CD4-positive, alpha-beta T cell (primary cell): ENCODE measurements at regions not wholly inside any gene's neighbourhood (a gene's known extent, or its start where the extent isn't known, plus 50 kb on each side); places are given as distances from the start of the nearest gene placed in this dataset.

Source experiments
- ATAC-seq: fragments of 200-7000 bp; cut with Tn5 transposase; one replicate; pipeline ENCODE4 v1.10.0; 2022; ENCODE audit warnings: mild to moderate bottlenecking; ENCODE audit not compliant: poor library complexity
- CTCF ChIA-PET: fragments of 350-600 bp; sonication (Branson Sonifier 250); formaldehyde crosslinking; loops from one replicate; lab custom pipeline; 2021; ENCODE audit warnings: antibody characterized with exemption, inconsistent platforms; lab: Charles Lee
- POLR2A ChIA-PET: fragments of 350-600 bp; sonication (Branson Sonifier 250); formaldehyde crosslinking; loops from one replicate; lab custom pipeline; 2021; ENCODE audit warnings: antibody characterized with exemption, inconsistent platforms; lab: Charles Lee
- DNase-seq, 14 experiments: peaks; one replicate each; pipeline ENCODE4 v3.0.0-alpha.2; 2013 to 2020; ENCODE audit warnings: mixed read lengths in 2 of 14
- H3K27ac ChIP-seq, 2 donors: one replicate each; pipeline versions ENCODE4 v1.5.1 to v1.7.0; 2013; ENCODE audit warnings: low read length in 2 of 2, low read depth in 1 of 2, mild to moderate bottlenecking in 1 of 2
- H3K27me3 ChIP-seq, 2 experiments: 1 replicate in 1 of 2; 2 replicates in 1 of 2; pipeline versions ENCODE4 v1.6.1 to v1.7.0; 2013; ENCODE audit warnings: low read length in 2 of 2, control low read depth in 1 of 2, mild to moderate bottlenecking in 1 of 2, moderate library complexity in 1 of 2; ENCODE audit not compliant: insufficient read depth in 2 of 2, control insufficient read depth in 1 of 2
- H3K36me3 ChIP-seq: one replicate; pipeline ENCODE4 v1.6.1; 2013; ENCODE audit warnings: low read length, control low read depth; ENCODE audit not compliant: insufficient read depth
- H3K4me1 ChIP-seq: one replicate; pipeline ENCODE4 v1.6.1; 2013; ENCODE audit warnings: low read length, control low read depth; ENCODE audit not compliant: insufficient read depth
- H3K4me3 ChIP-seq: one replicate; pipeline ENCODE4 v1.5.1; 2013; ENCODE audit warnings: mild to moderate bottlenecking, low read length, moderate library complexity
- H3K9me3 ChIP-seq, 2 experiments: 1 replicate in 1 of 2; 2 replicates in 1 of 2; pipeline versions ENCODE4 v1.6.1 to v1.7.0; 2013; ENCODE audit warnings: low read length in 2 of 2, mild to moderate bottlenecking in 2 of 2, control low read depth in 1 of 2, moderate library complexity in 1 of 2; ENCODE audit not compliant: control insufficient read depth in 1 of 2, insufficient read depth in 1 of 2
- H3K27ac Mint-ChIP-seq: one replicate; pipeline ENCODE4 v1.8.0; 2020; ENCODE audit warnings: mixed read lengths
- H3K27me3 Mint-ChIP-seq: one replicate; pipeline ENCODE4 v1.8.0; 2021; ENCODE audit warnings: mixed read lengths
- H3K36me3 Mint-ChIP-seq: one replicate; pipeline ENCODE4 v1.8.0; 2021; ENCODE audit warnings: low read depth, mixed read lengths
- H3K4me1 Mint-ChIP-seq: one replicate; pipeline ENCODE4 v1.8.0; 2021; ENCODE audit warnings: low read depth, mixed read lengths
- H3K4me3 Mint-ChIP-seq: one replicate; pipeline ENCODE4 v1.8.0; 2020; ENCODE audit warnings: mild to moderate bottlenecking, mixed read lengths
- H3K9me3 Mint-ChIP-seq: one replicate; pipeline ENCODE4 v1.8.0; 2020; ENCODE audit warnings: mixed read lengths
- CTCF ChIP-seq: fragments of 200-600 bp; IDR thresholded peaks from one replicate; pipeline ENCODE4 v1.8.0; 2022; ENCODE audit warnings: antibody characterized with exemption, mild to moderate bottlenecking
- intact Hi-C, 2 experiments: fragments of 100-400 bp; cut with DNase I in 1 of 2; cut with micrococcal nuclease in 1 of 2; formaldehyde crosslinking; loops; one replicate each; pipeline versions ENCODE4 v1.15.1 to v1.9.0; 2023 to 2025; cut with DNase I, micrococcal nuclease

DNA sequence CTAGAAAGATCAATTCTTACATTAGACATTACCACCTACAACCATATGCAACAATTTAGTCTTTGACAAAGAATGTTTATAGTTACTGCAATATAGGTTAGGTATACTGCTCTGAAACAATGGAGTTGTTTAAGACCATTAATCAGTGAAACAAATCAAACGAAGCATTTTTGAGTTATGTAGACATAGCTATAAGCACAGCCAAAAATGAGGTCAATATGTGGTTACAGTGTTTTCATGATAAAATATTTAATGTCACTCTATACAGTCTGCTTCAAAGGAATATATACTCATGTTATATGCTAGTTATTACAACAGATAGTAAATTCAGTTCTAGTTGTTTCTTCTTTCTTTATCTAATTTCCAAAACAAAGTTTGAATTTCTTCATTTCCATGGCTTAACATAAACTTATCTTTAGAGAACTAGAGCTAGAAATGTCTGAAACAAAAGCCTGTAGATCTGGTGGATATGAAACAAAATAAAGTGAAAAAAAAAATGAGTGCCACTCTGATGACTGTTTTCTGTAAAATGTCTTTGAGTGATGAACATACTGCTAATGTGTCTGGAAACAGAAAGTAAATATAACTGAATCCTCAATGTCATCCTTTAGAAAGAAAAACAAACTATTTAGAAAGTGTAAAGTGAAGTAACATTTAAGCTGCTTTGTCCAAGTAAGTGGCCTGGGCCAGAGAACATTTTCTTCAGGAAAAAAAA lies 809.0 kb downstream of the FAT4 start:
- Mint-ChIP-seq H3K9me3 (peaks cover 7% of the 10 kb centered on the region), H3K4me1 (no peaks in the 10 kb centered on the region), H3K4me3 (no peak overlapping the region), H3K36me3 (no peaks in the 10 kb centered on the region), H3K27ac (no peak overlapping the region), H3K27me3 (no peaks in the 10 kb centered on the region)
- intact Hi-C loops = no loop called here
- POLR2A ChIA-PET = no interaction called here
- DNase-seq (no peak), ATAC-seq (no peak)
- no peaks in the 10 kb centered on the region for H3K36me3 ChIP-seq
- H3K4me1 ChIP-seq = no peaks in the 10 kb centered on the region
- no peak for TF ChIP-seq CTCF
- H3K27me3 ChIP-seq = no peaks in the 10 kb centered on the region
- H3K9me3 ChIP-seq = peaks cover 4% of the 10 kb centered on the region in 2 experiments
- no peak overlapping the region for H3K27ac ChIP-seq
- no peak overlapping the region for H3K4me3 ChIP-seq
- CTCF ChIA-PET = no interaction called here

GRCh38 chr4:126124818-126125217 lies 810.1 kb downstream of the FAT4 start:
- no peak overlapping the region for H3K27ac Mint-ChIP-seq
- DNase-seq = no peak
- H3K4me3 Mint-ChIP-seq = no peak overlapping the region
- H3K36me3 Mint-ChIP-seq = no peaks in the 10 kb centered on the region
- no peaks in the 10 kb centered on the region for H3K27me3 Mint-ChIP-seq
- H3K4me1 Mint-ChIP-seq = no peaks in the 10 kb centered on the region
- Histone ChIP-seq H3K4me3 (no peak overlapping the region), H3K36me3 (no peaks in the 10 kb centered on the region), H3K9me3 (peaks cover 0 to 4% of the 10 kb centered on the region in 2 experiments), H3K4me1 (no peaks in the 10 kb centered on the region), H3K27me3 (no peaks in the 10 kb centered on the region), H3K27ac (no peak overlapping the region)
- ChIA-PET POLR2A (no interaction called here), CTCF (no interaction called here)
- TF ChIP-seq CTCF = no peak
- intact Hi-C loops = no loop called here
- peaks cover 12% of the 10 kb centered on the region for H3K9me3 Mint-ChIP-seq
- ATAC-seq = no peak

- H3K27me3 ChIP-seq = no peaks in the 10 kb centered on the region
- H3K9me3 Mint-ChIP-seq = peaks cover 12% of the 10 kb centered on the region
- no peak for DNase-seq
- H3K4me1 ChIP-seq = no peaks in the 10 kb centered on the region
- no peak for ATAC-seq
- no peak overlapping the region for H3K27ac ChIP-seq
- H3K27ac Mint-ChIP-seq = no peak overlapping the region
- no peaks in the 10 kb centered on the region for H3K36me3 Mint-ChIP-seq
- H3K9me3 ChIP-seq = peaks cover 0 to 3% of the 10 kb centered on the region in 2 experiments
- no peaks in the 10 kb centered on the region for H3K4me1 Mint-ChIP-seq
- POLR2A ChIA-PET = no interaction called here
- CTCF ChIA-PET = no interaction called here
- H3K4me3 Mint-ChIP-seq = no peak overlapping the region
- H3K4me3 ChIP-seq = no peak overlapping the region
- intact Hi-C loops = no loop called here
- H3K27me3 Mint-ChIP-seq = no peaks in the 10 kb centered on the region
- no peak for TF ChIP-seq CTCF
- no peaks in the 10 kb centered on the region for H3K36me3 ChIP-seq
Observed at GRCh38 chr4:126130215-126130614, 815.5 kb downstream of the FAT4 start.
